HepG2 (cell line): ENCODE measurements at regions not wholly inside any gene's neighbourhood (a gene's known extent, or its start where the extent isn't known, plus 50 kb on each side); places are given as distances from the start of the nearest gene placed in this dataset.

ENCODE experiments used
- ATAC-seq: fragments of 200-7000 bp; cut with Tn5 transposase; 3 replicates; pipeline ENCODE4 v1.9.1; 2020; ENCODE audit warnings: mild to moderate bottlenecking, moderate library complexity
- BruUV-seq: library from RNA; stranded (reverse); fragments of 400-500 nt; replicated peaks from 2 replicates; lab custom pipeline; 2021; lab: Mats Ljungman, UMichigan
- CTCF ChIA-PET: fragments of 300-600 bp; formaldehyde crosslinking; extraction: SDS; loops from one replicate; lab custom pipeline; 2021; ENCODE audit warnings: low total read pairs, inconsistent platforms, low intra/inter-chr PET ratio; lab: Yijun Ruan, JAX
- POLR2A ChIA-PET: fragments of 350-600 bp; sonication (Branson Sonifier 250); formaldehyde crosslinking; loops from one replicate; lab custom pipeline; 2020; ENCODE audit warnings: antibody characterized with exemption, inconsistent platforms; lab: Yijun Ruan, JAX
- DNase-seq: peaks from one replicate; pipeline ENCODE4 v3.0.0-alpha.2; 2015; ENCODE audit warnings: low spot score
- FAIRE-seq: peaks from 3 replicates; lab custom pipeline; 2011; peaks lifted over from hg19 to GRCh38; lab: Jason Lieb, UNC
- H2AFZ ChIP-seq: one replicate; pipeline ENCODE4 v1.6.1; 2011; ENCODE audit warnings: low read length, inconsistent platforms
- H3K27ac ChIP-seq: fragments of 300-600 bp; 3 replicates; pipeline ENCODE4 v1.8.0; 2011; ENCODE audit warnings: mixed run types, mild to moderate bottlenecking, mixed read lengths, low read length, inconsistent platforms; ENCODE audit not compliant: insufficient read depth; ENCODE audit errors: extremely low read length
- H3K27me3 ChIP-seq, 2 experiments: fragments of 200-600 bp in 1 of 2; 2 replicates in 1 of 2; 3 replicates in 1 of 2; pipeline versions ENCODE4 v1.6.0 to v1.8.0; 2011; ENCODE audit warnings: low read length in 2 of 2, mild to moderate bottlenecking in 2 of 2, moderate library complexity in 2 of 2, inconsistent platforms in 1 of 2; ENCODE audit not compliant: insufficient read depth in 2 of 2, control insufficient read depth in 1 of 2
- H3K36me3 ChIP-seq, 2 experiments: fragments of 200-600 bp in 1 of 2; replicated peaks in 1 of 2; 2 replicates in 1 of 2; 3 replicates in 1 of 2; pipeline versions ENCODE4 v1.5.1 to v1.8.0; 2011; ENCODE audit warnings: low read length in 2 of 2, inconsistent platforms in 1 of 2; ENCODE audit not compliant: insufficient read depth in 2 of 2, control insufficient read depth in 1 of 2
- H3K4me1 ChIP-seq: 2 replicates; pipeline ENCODE4 v1.5.1; 2012; ENCODE audit warnings: low read length, inconsistent platforms; ENCODE audit not compliant: insufficient read depth
- H3K4me2 ChIP-seq: 2 replicates; pipeline ENCODE4 v1.6.0; 2011; ENCODE audit warnings: low read depth, low read length, inconsistent platforms
- H3K4me3 ChIP-seq, 3 experiments: fragments of 200-600 bp in 1 of 3; sonication (generic), shearing (Covaris generic) in 1 of 3; replicated peaks in 1 of 3; 2 replicates each; pipeline ENCODE4 v1.5.1; 2011 to 2016; ENCODE audit warnings: low read length in 3 of 3, inconsistent platforms in 2 of 3, low read depth in 2 of 3, mild to moderate bottlenecking in 2 of 3, control low read depth in 1 of 3, mixed read lengths in 1 of 3; ENCODE audit not compliant: insufficient read depth in 1 of 3
- H3K79me2 ChIP-seq: one replicate; pipeline ENCODE4 v1.6.1; 2011; ENCODE audit warnings: low read length, inconsistent platforms; ENCODE audit not compliant: insufficient read depth
- H3K9ac ChIP-seq: 2 replicates; pipeline ENCODE4 v1.6.0; 2011; ENCODE audit warnings: mild to moderate bottlenecking, low read depth, low read length, inconsistent platforms; ENCODE audit not compliant: insufficient read depth
- H3K9me3 ChIP-seq: 2 replicates; pipeline ENCODE4 v1.5.1; 2012; ENCODE audit warnings: mild to moderate bottlenecking, low read length
- H4K20me1 ChIP-seq: 2 replicates; pipeline ENCODE4 v1.6.0; 2011; ENCODE audit warnings: inconsistent platforms, mild to moderate bottlenecking, low read length, moderate library complexity; ENCODE audit not compliant: insufficient read depth
- EZH2 ChIP-seq: conservative IDR thresholded peaks from 2 replicates; pipeline ENCODE4 v1.6.1; 2012; ENCODE audit warnings: mild to moderate bottlenecking, low read depth, low read length, moderate library complexity
- SALL2 ChIP-seq: sonication (generic); formaldehyde crosslinking; IDR thresholded peaks from 2 replicates; pipeline ENCODE4 v1.8.1; 2023; ENCODE audit warnings: mild to moderate bottlenecking, missing genetic modification reagents, inconsistent platforms
- SMARCE1 ChIP-seq: fragments of 450-650 bp; IDR thresholded peaks from 2 replicates; pipeline ENCODE4 v1.6.1; 2017; ENCODE audit warnings: borderline replicate concordance
- SRSF9 ChIP-seq: fragments of 200-400 bp; formaldehyde crosslinking; IDR thresholded peaks from 2 replicates; pipeline ENCODE4 v1.6.1; 2018; ENCODE audit warnings: borderline replicate concordance, mild to moderate bottlenecking, low read depth, low read length; ENCODE audit not compliant: insufficient read depth, poor library complexity, severe bottlenecking
- ZBTB38 ChIP-seq: sonication (generic); formaldehyde crosslinking; IDR thresholded peaks from 2 replicates; pipeline ENCODE4 v1.5.1; 2020; ENCODE audit warnings: mild to moderate bottlenecking, missing genetic modification reagents
- ZNF543 ChIP-seq: sonication (generic); formaldehyde crosslinking; IDR thresholded peaks from 2 replicates; pipeline ENCODE4 v1.4.0; 2020; ENCODE audit warnings: mild to moderate bottlenecking, missing genetic modification reagents
- ZSCAN31 ChIP-seq: sonication (generic); formaldehyde crosslinking; IDR thresholded peaks from 2 replicates; pipeline ENCODE4 v1.5.0; 2020; ENCODE audit warnings: low read depth, mild to moderate bottlenecking, missing genetic modification reagents
- WGBS: methylation state at CpG from one replicate; pipeline ENCODE4 v1.1.6; 2017; ENCODE audit warnings: low lambda C conversion rate; 5-methylcytosine and 5-hydroxymethylcytosine counted together
- in situ Hi-C: cut with HindIII; loops from 2 replicates; pipeline ENCODE4 v1.10.0; 2017; ENCODE audit warnings: low pct_unique_long_range_greater_than_20kb; ENCODE audit not compliant: extremely low pct_ligation_motif_present
- intact Hi-C: fragments of 100-400 bp; cut with micrococcal nuclease; formaldehyde crosslinking; loops from one replicate; pipeline ENCODE4 v1.10.0; 2022; ENCODE audit not compliant: unreplicated experiment
- TF ChIP-seq, protein P1 (sequence below): sonication (generic); formaldehyde crosslinking; IDR thresholded peaks from 2 replicates; pipeline ENCODE4 v1.8.1; 2023; ENCODE audit warnings: mild to moderate bottlenecking, missing genetic modification reagents
- TF ChIP-seq, protein P2 (sequence below): sonication (generic); formaldehyde crosslinking; IDR thresholded peaks from 2 replicates; pipeline ENCODE4 v1.5.0; 2020; ENCODE audit warnings: missing genetic modification reagents
- TF ChIP-seq, protein P3 (sequence below): sonication (generic); formaldehyde crosslinking; IDR thresholded peaks from 2 replicates; pipeline ENCODE4 v1.8.0; 2022; ENCODE audit warnings: mild to moderate bottlenecking, missing genetic modification reagents; ENCODE audit not compliant: insufficient replicate concordance

DNA sequence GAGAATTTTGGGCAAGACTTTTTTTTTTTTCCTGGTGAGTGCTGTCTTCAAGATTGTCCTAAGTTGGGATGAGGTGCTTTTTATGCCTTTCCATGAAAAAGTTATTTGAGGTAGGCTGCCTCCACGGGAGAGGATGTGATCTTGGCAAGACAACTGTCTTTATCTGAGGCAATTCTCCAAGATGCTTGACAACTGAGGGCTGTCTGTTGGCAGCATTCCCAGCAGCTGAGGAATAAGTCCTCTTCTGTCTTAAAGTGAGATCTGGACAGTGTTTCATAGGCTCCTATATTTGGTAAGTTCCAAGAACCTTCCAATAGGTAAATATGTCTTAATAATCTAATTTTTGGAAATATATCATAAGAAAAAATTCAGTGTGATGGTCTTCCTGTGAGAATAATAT, 662.0 kb downstream of the CDH11 start:
- Histone ChIP-seq H3K27ac (no peak overlapping the region), H3K9me3 (peaks cover 18% of the 10 kb centered on the region; the same call in 1 of the 2 replicates), H3K9ac (no peak overlapping the region), H3K4me1 (no peaks in the 10 kb centered on the region), H2AFZ (no peak overlapping the region), H3K36me3 (no peaks in the 10 kb centered on the region), H3K79me2 (no peaks in the 10 kb centered on the region), H3K4me3 (no peak overlapping the region), H3K4me2 (no peak overlapping the region), H3K27me3 (no peaks in the 10 kb centered on the region), H4K20me1 (no peaks in the 10 kb centered on the region)
- BruUV-seq = no TSS peak
- ChIA-PET POLR2A (no interaction called here), CTCF (no interaction called here)
- DNase-seq = no peak
- in situ Hi-C loops = no loop called here
- ATAC-seq = no peak
- 7% methylated on average over 1 of the region's 1 CpG for WGBS
- intact Hi-C loops = loop anchor here (5.0 kb wide), 1 partner anchor 373 kb away; no protein-coding TSS in a partner anchor
- FAIRE-seq = no peak
- TF ChIP-seq SALL2 (CRISPR knock-in tag) (no peak), SMARCE1 (no peak), SRSF9 (no peak), ZSCAN31 (no peak), ZNF543 (CRISPR knock-in tag) (no peak), ZBTB38 (CRISPR knock-in tag) (no peak), EZH2 (no peak)
- TF ChIP-seq, protein P1, sequence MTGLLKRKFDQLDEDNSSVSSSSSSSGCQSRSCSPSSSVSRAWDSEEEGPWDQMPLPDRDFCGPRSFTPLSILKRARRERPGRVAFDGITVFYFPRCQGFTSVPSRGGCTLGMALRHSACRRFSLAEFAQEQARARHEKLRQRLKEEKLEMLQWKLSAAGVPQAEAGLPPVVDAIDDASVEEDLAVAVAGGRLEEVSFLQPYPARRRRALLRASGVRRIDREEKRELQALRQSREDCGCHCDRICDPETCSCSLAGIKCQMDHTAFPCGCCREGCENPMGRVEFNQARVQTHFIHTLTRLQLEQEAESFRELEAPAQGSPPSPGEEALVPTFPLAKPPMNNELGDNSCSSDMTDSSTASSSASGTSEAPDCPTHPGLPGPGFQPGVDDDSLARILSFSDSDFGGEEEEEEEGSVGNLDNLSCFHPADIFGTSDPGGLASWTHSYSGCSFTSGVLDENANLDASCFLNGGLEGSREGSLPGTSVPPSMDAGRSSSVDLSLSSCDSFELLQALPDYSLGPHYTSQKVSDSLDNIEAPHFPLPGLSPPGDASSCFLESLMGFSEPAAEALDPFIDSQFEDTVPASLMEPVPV (CRISPR knock-in tag) = no peak
- TF ChIP-seq, protein P2, sequence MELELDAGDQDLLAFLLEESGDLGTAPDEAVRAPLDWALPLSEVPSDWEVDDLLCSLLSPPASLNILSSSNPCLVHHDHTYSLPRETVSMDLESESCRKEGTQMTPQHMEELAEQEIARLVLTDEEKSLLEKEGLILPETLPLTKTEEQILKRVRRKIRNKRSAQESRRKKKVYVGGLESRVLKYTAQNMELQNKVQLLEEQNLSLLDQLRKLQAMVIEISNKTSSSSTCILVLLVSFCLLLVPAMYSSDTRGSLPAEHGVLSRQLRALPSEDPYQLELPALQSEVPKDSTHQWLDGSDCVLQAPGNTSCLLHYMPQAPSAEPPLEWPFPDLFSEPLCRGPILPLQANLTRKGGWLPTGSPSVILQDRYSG (CRISPR knock-in tag) = no peak
- TF ChIP-seq, protein P3, sequence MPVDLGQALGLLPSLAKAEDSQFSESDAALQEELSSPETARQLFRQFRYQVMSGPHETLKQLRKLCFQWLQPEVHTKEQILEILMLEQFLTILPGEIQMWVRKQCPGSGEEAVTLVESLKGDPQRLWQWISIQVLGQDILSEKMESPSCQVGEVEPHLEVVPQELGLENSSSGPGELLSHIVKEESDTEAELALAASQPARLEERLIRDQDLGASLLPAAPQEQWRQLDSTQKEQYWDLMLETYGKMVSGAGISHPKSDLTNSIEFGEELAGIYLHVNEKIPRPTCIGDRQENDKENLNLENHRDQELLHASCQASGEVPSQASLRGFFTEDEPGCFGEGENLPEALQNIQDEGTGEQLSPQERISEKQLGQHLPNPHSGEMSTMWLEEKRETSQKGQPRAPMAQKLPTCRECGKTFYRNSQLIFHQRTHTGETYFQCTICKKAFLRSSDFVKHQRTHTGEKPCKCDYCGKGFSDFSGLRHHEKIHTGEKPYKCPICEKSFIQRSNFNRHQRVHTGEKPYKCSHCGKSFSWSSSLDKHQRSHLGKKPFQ (CRISPR knock-in tag) = no peak
- TF ChIP-seq, all 625 proteins: peak for 0
